ENCODE measurements at regions not wholly inside any gene's neighbourhood (a gene's known extent, or its start where the extent isn't known, plus 50 kb on each side); places are given as distances from the start of the nearest gene placed in this dataset.

DNA sequence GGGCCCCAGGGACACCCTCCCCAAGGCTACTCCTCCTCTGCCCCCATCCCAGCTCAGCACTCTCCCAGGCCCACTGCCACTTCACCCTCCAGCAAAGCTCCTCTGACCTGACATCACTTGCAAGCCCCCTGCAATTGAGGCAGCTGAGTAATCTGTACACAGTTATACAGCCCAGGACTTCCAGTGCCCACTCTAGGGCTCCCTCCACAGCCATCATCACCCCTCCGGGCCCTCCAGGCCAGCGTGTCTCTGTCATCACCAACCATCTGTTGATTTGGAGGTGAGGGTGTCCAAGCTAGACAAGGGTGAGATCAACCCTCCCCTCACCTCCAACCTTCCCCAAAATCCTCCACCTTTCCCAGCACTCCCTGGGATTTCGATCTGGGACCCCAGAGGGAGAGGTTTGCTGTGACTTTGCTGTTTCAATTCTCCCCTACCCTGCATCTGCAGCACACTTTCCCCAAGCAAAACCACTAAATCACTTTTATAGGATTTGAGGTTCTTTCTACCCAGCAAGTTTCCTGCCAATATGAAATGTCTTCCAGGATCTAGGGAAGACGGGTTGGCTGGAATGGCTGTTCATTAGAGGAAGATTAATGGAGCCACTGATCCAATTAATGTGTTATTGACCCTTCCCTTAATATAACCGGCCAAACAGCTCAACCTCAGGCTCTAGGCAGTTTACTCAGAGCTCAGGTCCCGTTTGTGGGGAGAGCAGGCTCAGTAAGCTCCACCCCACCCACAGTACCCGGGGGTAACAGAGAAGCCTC lies 92.9 kb downstream of the CHST1 start:
- TF ChIP-seq EZH2 (IDR thresholded peaks at IDR 0.05; ENCODE audit: insufficient read depth, poor library complexity, severe bottlenecking) = no peak
- no peak for TF ChIP-seq EZH2phosphoT487 (IDR thresholded peaks at IDR 0.05; ENCODE audit: insufficient read depth, low read depth)

Data from GM23248 (cell line).